NCI-H146 treated with DMSO at 0.1 percent for 48 hours (cell line): ENCODE measurements at regions not wholly inside any gene's neighbourhood (a gene's known extent, or its start where the extent isn't known, plus 50 kb on each side); places are given as distances from the start of the nearest gene placed in this dataset.
A peak's percentile ranks its signal among the peaks of the same experiment; 100 is the strongest.
"Not testable (repeated sequence)": the region's sequence is repeated elsewhere in the genome, so short reads cannot be mapped to it uniquely, and the experiment has no call there.

Source experiments
- DNase-seq: peaks from one replicate; lab custom pipeline; 2025; ENCODE audit not compliant: unreplicated experiment; lab: John Stamatoyannopoulos, UW

DNA sequence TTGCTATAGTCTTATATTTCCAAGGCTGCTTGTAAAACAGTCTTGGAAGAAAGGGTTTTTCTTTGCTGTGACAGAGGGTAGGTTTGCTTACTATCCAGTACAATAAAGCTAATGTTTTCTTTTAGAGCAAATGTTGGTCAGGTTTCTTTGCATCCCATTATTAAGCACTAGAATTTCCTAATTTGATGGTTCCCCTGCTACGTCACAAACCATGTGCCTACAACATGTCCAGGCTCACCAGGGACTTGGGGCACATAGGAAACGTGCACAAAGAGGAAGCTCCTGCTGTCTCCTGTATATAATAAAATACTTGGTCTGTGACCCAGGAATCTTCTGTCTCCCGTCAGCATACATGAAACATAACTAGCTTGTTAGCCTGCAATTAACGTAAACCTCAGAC is 486.3 kb upstream of the LRFN5 start:
- DNase-seq = no peak

DNA sequence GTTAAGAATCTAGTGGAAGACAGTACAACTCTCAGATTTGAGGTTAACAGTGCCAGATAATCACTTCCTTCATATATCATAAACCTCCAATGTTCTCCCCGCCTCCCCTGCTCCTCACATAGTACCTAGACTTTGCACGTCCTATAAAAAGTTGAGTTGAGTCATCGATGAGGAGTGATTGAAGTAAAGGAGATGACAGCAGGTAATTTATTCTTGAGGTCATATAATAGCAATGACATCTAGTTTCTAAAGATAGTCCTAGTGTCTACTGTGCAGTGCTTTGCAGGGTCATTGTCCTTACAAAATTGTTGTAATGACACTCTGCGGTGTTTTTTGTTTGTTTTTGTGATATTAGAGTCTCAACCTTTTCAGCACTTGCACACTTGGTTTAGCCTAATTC is 510.5 kb upstream of the LRFN5 start:
- no peak for DNase-seq

DNA sequence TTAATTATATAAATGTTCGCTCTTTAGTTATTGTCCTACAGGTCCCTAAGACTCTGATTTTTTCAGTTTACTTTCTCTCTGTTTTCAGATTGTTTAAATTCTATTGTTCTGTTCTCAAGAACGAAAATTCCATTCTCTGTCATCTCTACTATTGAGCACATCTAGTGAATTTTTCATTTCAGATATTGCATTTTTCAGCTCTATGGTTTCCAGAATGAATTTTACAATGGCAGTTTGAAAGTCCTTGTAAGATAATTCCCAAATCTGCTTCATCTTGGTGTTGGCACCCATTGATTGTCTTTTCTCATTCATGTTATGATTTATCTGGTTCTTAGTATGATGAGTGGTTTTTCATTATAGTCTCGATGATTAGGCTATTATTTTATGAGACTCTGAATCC is 519.6 kb upstream of the LRFN5 start:
- no peak for DNase-seq

DNA sequence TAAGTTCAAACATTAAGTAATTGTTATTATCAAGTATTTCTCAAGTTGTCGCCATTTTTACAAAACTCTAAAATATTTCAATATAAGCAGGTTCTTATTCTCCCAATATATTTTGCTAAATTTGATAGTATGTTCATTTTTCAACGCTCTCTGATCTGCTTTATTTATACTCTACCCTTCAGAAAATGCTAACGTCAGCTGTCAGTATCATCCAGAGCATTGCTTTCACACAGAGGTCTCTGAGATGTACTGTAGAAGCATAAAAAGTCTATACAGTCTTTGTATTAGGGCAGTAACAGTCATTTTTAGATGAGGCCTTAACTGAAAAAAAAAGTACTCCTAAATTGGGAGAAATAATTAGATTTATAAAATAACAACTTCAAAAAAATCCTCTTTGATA is 533.1 kb upstream of the LRFN5 start:
- DNase-seq = no peak

DNA sequence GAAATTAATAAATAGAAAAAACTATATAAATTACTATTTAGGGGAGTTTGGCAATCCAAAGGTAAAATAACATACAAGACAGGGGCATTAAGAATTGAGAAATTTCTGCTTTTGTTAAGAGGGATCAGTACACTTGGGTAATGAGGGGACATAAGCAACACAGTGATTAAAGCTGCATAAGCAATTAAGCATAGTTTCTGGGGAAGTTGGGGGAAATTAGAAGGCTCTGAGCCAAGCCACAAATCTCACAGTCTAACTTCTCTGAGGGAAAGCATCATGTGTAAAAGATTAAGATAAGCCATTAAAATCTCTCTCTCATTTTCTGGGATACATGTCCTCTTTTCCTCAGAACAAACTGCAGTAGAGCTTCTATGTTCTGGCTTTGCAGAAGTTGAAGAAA is 533.9 kb upstream of the LRFN5 start:
- DNase-seq = no peak

DNA sequence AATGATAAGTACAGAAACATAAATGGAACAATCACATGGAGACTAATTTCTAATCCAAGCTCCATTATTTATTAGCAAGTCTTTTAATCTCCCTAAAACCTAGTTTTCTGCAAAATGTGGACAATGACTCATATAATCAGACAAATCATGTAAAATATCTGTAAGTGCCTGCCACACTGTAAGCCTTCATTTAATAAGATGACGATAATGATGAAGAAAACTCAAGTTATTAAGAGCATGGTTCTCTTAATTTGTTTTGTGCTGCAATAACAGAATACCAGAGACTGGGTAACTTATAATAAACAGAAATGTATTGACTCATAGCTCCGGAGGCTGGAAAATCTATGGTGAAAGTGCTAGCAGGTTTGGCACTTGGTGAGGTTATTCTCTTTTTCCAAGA is 535.3 kb upstream of the LRFN5 start:
- DNase-seq = no peak

DNA sequence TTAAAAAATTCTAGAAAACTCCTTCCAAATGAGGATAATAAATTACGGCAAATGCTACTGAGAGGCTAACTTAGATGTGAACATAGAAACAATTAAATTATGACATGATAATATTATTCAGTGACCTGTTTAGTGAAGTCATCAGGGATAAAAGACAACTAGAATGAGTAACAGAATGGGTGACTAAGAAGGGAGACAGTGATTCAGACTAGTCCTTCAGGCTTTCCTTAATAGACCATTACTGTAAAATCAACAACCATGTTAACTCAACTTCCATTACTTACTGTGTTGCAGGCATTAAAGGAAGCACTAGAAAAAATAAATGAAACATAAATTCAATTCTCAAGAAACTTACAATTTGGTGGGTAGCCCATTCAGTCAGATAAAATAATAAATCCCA is 543.9 kb upstream of the LRFN5 start:
- DNase-seq = no peak

DNA sequence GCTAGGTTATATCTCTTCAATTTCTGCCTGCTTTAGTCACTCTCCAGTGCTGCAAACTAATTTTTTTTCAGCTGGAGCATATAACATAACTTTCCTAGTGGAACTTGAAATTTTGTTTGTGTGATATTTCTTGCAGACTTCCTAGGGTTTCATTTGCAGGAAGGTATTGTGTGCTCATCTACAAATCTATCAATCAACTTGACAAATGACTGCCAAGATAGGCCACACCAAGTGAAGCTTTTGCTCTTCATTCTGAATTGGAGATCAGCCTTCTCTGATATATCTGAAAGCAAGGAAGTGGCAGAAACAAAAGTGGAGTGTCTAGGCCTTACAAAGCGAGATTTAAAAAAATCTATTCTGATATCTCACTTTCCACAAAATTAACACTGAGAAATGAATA is 551.1 kb upstream of the LRFN5 start:
- DNase-seq = no peak

DNA sequence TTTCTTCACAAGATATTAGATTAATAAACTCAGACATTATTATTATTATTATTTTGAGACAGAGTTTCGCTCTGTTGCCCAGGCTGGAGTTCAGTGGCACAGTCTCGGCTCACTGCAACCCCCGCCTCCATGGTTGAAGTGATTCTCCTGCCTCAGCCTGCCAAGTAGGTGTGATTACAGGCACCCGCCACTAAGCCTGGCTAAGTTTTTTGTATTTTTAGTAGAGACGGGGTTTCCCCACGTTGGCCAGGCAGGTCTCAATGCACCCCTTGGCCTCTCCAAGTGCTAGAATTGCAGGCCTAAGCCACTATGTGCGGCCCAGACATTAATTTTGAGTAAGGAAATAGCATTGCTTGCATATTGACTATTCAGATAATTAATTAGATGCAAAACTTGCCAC is 554.9 kb upstream of the LRFN5 start:
- no peak for DNase-seq

DNA sequence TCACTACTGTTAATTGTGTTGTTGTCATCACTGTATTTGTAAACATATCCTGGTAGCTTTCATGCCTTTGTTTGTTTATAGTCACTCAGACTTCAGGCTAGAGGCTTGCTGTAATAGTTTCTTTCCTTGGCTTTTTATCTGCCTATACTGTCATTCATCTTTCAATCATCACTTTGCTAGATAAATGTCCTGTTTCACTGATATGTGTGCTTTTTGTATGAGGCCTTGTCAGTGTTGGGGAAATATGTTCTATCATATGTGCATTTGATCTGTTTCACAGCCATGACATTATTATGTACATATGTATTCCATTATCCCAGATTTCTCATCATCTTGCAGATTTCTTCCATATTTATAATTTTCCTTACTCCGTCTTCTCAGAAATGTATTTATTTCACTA is 558.9 kb upstream of the LRFN5 start:
- DNase-seq = no peak

DNA sequence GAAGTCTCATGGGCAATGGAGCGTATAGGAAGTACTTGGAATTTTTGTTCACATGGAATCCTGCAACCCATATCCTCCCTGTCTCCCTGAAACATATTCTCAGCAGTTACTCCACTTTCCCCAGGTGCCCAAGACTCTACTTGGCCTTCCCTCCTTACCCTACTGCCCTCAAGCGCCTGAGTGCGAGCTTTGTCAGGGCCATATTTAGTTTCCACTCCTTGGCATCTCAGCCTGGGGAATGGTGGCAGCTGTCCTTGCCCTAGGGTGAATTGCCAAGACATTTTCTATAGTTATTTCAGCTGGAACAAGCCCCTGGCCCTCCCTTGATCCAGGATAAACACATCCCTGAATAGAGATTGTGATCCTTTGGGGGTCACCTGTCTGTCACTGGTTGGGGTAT is 569.3 kb upstream of the LRFN5 start:
- no peak for DNase-seq

DNA sequence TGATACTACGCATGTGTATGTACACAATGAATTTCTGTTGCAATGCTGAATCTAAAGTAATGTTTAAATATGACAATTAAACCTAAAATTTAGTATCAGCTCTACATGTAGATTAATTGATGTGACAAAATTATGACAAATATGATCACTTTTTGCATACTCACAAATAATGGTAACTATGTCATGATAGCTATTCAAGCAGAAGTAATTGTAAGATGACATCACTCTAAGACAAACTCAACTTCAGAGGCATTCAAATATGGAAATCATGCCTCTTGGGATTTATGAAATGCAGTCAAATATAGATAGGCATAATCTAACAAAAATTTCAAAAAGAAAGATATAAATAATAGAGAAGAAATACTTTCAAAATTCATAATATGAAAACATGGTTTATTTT is 571.7 kb upstream of the LRFN5 start:
- DNase-seq = no peak

DNA sequence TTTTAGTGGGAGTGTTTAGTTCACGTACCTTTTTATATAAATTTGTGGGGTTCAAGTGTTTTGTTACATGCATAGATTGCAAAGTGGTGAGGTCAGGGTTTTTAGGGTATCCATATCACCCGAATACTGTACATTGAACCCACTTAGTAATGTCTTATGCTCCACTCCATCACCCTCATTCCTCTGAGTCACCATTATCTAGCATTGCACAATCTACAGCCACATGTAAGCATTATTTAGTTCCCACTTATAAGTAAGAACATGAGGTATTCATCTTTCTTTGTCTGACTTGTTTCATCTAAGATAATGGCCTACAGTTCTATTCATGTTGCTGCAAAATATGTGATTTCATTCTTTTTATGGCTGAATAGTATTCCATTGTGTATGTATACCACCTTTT is 583.7 kb upstream of the LRFN5 start:
- no peak for DNase-seq

DNA sequence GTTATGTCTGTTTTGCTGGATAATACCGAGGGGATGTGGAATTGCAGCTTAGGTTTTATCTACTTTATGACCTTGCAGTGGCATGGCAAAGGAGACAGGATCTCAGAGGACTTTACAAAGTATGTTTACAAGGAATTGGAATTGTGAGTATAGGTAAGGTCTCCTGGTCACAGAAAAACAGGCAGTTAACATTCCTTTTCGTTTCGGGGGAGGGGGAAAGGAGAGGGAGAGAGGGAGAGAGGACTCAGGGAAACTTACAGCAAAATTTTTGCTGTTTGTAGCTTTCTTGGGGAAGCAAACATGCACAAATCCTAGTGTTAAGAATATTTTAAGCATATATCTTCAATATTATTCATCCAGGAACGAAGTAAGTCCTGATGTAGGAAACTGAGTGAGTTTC is 590.5 kb upstream of the LRFN5 start:
- DNase-seq = no peak

DNA sequence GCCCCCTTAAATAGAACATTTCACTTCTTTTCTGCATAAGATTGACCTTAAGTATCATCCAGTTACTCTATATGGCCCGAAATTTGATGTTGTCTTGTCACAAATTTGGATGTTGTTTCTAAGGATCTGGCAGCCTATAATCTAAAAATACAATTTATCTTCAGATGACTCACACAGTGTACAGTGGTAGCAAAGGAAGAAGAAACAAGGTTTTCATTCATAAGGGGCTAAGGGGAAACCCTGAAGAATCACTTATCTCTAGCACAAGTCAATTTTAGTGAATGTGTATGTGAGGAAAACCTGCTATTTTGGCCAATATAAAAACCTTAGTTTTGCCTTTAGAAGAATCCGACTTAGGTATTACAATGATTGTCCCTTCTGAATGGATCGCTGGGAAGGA is 606.3 kb upstream of the LRFN5 start:
- no peak for DNase-seq

DNA sequence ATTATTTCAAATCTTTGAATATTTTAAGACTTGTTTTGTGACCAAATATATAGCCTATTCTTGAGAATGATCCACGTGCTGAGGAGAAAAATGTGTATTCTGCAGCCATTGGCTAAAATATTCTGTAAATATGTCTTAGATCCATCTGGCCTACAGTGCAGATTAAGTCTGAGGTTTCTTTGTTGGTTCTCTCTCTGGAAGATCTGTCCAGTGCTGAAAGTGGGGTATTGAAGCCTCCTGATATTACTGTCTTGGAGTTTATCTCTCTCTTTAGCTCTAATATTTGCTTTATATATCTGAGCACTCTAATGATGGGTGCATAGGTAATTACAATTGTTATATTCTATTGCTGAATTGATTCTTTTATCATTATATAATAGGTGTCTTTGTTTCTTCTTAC is 617.4 kb upstream of the LRFN5 start:
- DNase-seq = no peak

DNA sequence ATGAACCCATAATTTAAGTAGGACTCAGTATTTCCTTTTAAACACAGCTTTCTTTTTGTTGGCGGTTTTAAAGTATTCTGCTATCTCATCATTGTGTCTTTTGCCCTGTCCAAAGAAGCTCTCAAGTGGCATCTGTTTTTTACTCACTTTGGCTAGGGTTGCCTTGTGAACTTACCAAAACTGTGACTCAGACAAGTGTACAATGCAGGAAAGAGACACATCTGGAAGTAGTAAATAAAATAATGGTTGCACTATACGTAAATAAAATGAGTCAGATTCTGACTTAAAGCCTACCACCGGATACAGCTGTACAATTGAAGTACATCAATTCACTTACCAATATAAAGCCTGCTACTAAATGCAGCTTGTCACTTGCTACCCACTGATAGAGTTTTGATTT is 619.2 kb upstream of the LRFN5 start:
- DNase-seq = no peak

DNA sequence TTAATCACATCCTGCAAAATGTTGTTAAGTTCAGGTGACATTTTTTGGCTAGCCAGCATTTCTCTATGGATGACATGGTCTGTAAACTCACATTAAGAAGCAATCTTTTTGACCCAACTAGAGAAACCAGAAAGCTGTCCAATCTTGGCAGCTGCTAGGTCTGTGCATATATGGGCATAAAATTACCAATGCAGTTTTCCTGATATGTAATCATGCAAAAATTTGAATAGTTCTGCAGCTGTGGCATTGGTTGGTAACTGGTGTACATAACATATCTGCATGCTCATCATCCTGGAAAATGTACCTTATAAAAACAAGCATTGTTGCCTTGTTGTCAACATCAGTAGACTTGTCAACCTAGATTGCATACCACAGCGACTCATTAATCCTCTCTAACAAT is 620.0 kb upstream of the LRFN5 start:
- no peak for DNase-seq

DNA sequence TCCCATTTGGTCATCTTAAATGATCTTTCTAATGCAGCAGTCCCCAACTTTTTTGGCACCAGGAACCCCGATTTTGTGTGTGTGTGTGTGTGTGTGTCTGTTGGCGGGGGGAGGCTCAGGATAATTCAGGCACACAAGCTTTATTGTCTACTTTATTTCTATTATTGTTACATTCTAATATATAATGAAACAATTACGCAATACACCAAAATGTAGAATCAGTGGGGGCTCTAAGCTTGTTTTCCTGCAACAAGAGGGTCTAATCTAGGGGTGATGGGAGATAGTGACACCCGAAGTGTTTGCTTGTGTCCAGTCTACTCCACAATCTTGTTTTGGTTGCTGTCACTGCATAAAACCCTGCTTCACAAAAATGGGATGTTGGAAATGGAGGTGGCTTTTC is 621.1 kb upstream of the LRFN5 start:
- DNase-seq = no peak

DNA sequence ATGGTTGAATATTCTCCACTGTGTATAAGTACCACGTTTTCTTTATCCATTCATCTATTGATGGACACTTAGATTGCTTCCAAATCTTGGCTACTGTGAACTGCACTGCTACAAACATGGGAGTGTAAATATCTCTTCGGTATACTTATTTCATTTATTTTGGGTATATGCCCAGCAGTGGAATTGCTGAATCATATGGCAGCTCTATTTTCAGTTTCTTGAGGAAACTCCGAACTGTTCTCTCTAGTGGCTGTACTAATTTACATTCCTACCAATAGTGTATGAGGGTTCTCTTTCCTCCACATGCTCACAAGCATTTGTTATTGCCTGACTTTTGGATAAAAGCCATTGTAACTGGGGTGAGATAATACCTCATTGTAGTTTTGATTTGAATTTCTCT is 623.1 kb upstream of the LRFN5 start:
- DNase-seq = no peak

DNA sequence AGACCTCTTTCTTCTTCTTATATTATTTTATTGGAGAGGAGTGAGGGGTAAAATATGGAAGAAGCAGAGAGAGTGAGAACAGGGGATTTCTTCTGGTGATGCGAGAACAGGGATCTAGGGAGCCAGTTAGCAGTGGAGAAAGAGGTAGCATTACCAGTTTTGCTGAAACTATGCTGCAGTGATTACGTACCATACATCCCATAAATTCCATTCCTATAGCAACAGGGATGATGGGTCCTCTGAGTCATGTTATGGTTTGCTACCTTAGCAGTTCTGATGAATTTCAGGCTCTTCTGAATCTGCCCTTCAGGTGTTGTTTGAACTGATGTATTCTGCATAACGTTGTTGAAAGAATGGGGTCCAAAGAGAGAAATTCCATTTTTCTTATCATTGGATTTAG is 625.4 kb upstream of the LRFN5 start:
- no peak for DNase-seq

DNA sequence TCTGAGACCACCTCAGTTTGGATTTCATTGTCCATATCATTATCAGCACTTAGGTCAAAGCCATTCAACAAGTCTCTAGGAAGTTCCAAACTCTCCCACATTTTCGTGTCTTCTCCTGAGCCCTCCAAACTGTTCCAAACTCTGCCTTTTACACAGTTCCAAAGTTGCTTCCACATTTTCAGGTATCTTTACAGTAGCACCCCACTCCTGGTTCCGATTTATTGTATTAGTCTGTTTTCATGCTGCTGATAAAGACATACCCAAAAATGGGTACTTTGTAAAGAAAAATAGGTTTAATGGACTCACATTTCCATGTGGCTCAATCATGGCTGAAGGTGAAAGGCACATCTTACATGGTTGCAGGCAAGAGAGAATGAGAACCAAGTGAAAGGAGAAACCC is 646.4 kb upstream of the LRFN5 start:
- not testable (repeated sequence) for DNase-seq

DNA sequence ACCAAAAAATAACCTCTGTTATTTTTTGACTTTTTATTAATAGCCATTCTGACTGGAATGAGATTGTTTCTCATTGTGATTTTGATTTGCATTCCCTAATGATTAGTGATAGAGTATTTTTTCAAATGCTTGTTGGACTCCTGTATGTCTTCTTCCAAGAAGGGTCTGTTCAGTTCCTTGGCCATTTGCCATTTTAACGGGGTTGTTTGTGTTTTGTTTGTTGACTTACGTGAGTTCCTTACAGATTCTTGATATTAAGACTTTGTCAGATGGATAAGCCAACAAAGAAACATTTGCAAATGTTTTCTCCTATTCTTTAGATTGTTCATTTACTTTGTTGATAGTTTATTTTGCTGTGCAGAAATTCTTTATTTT is 651.6 kb upstream of the LRFN5 start:
- DNase-seq = peak; percentile 6

DNA sequence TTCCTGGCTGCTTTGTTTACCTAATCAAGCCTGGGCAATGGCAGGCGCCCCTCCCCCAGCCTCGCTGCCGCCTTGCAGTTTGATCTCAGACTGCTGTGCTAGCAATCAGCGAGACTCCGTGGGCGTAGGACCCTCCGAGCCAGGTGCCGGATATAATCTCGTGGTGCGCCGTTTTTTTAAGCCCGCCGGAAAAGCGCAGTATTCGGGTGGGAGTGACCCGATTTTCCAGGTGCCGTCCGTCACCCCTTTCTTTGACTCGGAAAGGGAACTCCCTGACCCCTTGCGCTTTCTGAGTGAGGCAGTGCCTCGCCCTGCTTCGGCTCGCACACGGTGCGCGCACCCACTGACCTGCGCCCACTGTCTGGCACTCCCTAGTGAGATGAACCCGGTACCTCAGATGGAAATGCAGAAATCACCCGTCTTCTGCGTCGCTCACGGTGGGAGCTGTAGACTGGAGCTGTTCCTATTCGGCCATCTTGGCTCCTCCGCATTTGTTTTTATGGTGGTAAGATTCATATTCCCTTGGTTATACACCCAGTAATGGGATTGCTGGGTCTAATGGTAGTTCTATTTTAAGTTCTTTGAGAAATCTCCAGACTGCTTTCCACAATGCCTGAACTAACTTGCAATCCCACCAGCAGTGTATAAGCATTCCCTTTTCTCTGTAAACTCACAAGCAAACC is 652.1 kb upstream of the LRFN5 start:
- DNase-seq = not testable (repeated sequence)
